ENCODE measurements at regions not wholly inside any gene's neighbourhood (a gene's known extent, or its start where the extent isn't known, plus 50 kb on each side); places are given as distances from the start of the nearest gene placed in this dataset.

DNA sequence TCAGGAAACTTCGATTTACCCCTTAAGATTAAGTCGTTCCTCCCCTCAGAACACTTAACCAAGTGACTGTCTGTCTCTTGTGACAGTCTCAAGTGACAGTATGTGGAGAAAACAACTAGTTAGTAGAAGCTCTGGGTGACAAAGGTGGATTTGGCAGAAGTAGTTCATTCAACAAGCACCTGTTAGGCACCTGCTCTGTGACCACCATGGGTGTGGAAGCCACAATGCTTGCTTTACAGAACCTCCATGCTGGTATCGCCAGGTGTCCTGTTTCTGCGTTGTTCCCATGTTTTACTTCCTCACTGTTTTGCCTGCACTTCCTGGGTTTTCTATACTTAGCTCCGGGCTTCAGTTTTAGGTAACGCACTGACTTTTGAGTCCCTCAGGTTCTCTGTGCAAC lies 337.4 kb upstream of the DCC start:
- no peaks in the 10 kb centered on the region for H3K4me1 ChIP-seq (ENCODE audit: insufficient read depth)
- no peak overlapping the region for H3K27ac ChIP-seq
- H3K4me3 ChIP-seq, result no peak overlapping the region
- no peak for TF ChIP-seq POLR2A (IDR thresholded peaks at IDR 0.05)
- TF ChIP-seq EP300 (IDR thresholded peaks at IDR 0.05), result no peak
- TF ChIP-seq, protein P1, sequence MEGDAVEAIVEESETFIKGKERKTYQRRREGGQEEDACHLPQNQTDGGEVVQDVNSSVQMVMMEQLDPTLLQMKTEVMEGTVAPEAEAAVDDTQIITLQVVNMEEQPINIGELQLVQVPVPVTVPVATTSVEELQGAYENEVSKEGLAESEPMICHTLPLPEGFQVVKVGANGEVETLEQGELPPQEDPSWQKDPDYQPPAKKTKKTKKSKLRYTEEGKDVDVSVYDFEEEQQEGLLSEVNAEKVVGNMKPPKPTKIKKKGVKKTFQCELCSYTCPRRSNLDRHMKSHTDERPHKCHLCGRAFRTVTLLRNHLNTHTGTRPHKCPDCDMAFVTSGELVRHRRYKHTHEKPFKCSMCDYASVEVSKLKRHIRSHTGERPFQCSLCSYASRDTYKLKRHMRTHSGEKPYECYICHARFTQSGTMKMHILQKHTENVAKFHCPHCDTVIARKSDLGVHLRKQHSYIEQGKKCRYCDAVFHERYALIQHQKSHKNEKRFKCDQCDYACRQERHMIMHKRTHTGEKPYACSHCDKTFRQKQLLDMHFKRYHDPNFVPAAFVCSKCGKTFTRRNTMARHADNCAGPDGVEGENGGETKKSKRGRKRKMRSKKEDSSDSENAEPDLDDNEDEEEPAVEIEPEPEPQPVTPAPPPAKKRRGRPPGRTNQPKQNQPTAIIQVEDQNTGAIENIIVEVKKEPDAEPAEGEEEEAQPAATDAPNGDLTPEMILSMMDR (IDR thresholded peaks at IDR 0.05), result no peak
- intact Hi-C loops (cut with DNase I), result no loop called here
- no peak for DNase-seq
- WGBS, 3 donors, result 79 to 88% (median 87%) methylated on average over 6 of the region's 6 CpGs
- H3K36me3 ChIP-seq, result no peaks in the 10 kb centered on the region
- H3K9me3 ChIP-seq, result no peaks in the 10 kb centered on the region
- H3K27me3 ChIP-seq, result no peaks in the 10 kb centered on the region

DNA sequence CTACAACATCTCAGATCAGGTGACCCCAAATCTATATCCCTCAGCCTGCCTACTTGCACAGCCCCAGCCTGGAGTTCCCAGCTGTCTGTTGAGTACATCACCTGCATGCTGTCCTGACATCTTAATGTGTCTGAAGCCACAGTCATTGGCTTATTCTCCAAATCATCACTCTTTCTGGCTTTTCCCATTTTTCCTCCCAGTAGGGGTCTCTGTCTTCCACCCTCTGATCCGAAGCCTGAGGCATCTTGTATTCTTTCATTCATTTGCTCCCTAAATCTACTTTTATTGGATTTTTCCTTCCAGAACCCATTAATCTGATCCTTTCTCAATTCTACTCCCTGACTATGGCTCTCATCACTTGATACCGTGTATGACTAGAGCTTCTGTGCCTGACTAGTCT lies 332.9 kb upstream of the DCC start:
- Histone ChIP-seq H3K27me3 (no peaks in the 10 kb centered on the region), H3K9me3 (no peaks in the 10 kb centered on the region), H3K36me3 (no peaks in the 10 kb centered on the region), H3K27ac (no peak overlapping the region), H3K4me1 (ENCODE audit: insufficient read depth) (no peaks in the 10 kb centered on the region), H3K4me3 (no peak overlapping the region)
- intact Hi-C loops (cut with DNase I), result no loop called here
- 60 to 71% (median 68%) methylated on average over 2 of the region's 2 CpGs for WGBS, 3 donors
- DNase-seq, result no peak
- TF ChIP-seq, protein P1 (IDR thresholded peaks at IDR 0.05), result no peak
- no peak for TF ChIP-seq EP300 (IDR thresholded peaks at IDR 0.05)
- TF ChIP-seq POLR2A (IDR thresholded peaks at IDR 0.05), result no peak

DNA sequence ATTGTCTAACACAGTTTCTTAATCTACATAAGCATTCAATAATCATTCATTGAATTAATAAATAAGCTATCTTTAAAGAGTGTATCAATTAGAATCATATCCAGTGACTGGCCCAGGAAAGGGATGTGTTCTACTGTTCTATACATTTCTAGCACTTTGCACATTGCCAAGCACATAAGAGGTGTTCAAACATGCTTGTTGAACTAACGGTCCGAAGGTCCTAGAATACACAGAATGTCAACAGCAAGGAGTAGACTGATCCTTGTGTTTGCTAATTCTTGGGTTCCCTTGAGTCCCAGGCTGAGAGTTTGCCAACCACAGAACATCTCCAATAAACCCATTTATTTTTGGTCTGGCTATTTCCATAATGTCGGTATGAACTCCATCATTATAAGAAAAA lies 331.7 kb upstream of the DCC start:
- intact Hi-C loops (cut with DNase I), result no loop called here
- WGBS, 3 donors, result 61 to 63% (median 63%) methylated on average over 3 of the region's 3 CpGs
- DNase-seq, result no peak
- Histone ChIP-seq H3K4me3 (no peak overlapping the region), H3K27me3 (no peaks in the 10 kb centered on the region), H3K36me3 (no peaks in the 10 kb centered on the region), H3K4me1 (ENCODE audit: insufficient read depth) (no peaks in the 10 kb centered on the region), H3K9me3 (no peaks in the 10 kb centered on the region), H3K27ac (no peak overlapping the region)
- TF ChIP-seq, protein P1 (IDR thresholded peaks at IDR 0.05), result no peak
- TF ChIP-seq POLR2A (IDR thresholded peaks at IDR 0.05) (no peak), EP300 (IDR thresholded peaks at IDR 0.05) (no peak)

DNA sequence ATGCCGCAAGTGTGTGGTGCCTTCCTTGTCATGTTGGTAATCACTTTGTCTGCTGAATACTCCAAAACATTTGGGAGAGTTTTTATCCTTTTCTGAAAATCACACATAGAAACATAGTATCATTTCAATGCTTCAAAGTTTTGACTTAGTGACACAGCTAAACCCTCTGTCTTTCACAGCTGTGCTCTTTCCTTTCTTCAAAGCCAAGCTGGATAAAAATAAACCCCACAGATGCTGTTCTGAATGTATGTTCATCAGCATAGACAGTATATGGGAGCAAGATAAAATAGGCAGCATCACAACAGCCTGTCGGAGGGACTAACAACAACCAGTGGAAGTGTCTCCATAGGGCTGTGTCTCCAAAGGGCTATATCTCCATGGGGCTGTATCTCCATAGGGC lies 331.3 kb upstream of the DCC start:
- no peak overlapping the region for H3K4me3 ChIP-seq
- no peaks in the 10 kb centered on the region for H3K9me3 ChIP-seq
- intact Hi-C loops (cut with DNase I), result no loop called here
- no peaks in the 10 kb centered on the region for H3K4me1 ChIP-seq (ENCODE audit: insufficient read depth)
- H3K36me3 ChIP-seq, result no peaks in the 10 kb centered on the region
- no peak for DNase-seq
- 90 to 91% (median 91%) methylated on average over 2 of the region's 2 CpGs for WGBS, 3 donors
- H3K27ac ChIP-seq, result no peak overlapping the region
- TF ChIP-seq POLR2A (IDR thresholded peaks at IDR 0.05), result no peak
- H3K27me3 ChIP-seq, result no peaks in the 10 kb centered on the region

DNA sequence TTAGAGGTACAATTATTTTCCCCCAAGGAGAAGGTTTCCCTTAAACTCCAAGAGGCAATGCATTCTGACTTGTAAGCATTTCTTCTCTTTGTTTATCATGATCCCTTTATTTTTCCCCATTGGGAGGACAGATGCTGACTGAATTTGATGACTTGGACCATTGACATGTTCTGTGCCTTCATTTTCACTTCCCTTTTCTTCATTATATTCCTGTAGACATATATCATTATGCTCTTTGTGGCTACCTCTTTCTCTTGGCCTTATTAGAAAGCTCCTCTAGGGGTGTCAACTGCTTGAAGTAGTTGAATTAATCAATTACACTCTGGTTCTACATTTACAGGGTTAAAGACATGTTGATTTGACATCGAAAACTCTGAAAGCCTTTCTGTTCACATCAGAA lies 330.0 kb upstream of the DCC start:
- 67 to 81% (median 73%) methylated on average over 1 of the region's 1 CpG for WGBS, 3 donors
- Histone ChIP-seq H3K9me3 (no peaks in the 10 kb centered on the region), H3K36me3 (no peaks in the 10 kb centered on the region), H3K4me1 (ENCODE audit: insufficient read depth) (no peaks in the 10 kb centered on the region), H3K4me3 (no peak overlapping the region), H3K27me3 (no peaks in the 10 kb centered on the region), H3K27ac (no peak overlapping the region)
- intact Hi-C loops (cut with DNase I), result loop anchor here in 1 of 4 donors (5.0 kb wide), 1 partner anchor 1358 kb away; no protein-coding TSS in a partner anchor
- no peak for DNase-seq
- TF ChIP-seq, protein P1 (IDR thresholded peaks at IDR 0.05), result no peak
- no peak for TF ChIP-seq POLR2A (IDR thresholded peaks at IDR 0.05)
- no peak for TF ChIP-seq EP300 (IDR thresholded peaks at IDR 0.05)

Data from ovary (tissue), 7 donors.